ENCODE measurements at regions not wholly inside any gene's neighbourhood (a gene's known extent, or its start where the extent isn't known, plus 50 kb on each side); places are given as distances from the start of the nearest gene placed in this dataset.
A peak's percentile ranks its signal among the peaks of the same experiment; 100 is the strongest.

DNA sequence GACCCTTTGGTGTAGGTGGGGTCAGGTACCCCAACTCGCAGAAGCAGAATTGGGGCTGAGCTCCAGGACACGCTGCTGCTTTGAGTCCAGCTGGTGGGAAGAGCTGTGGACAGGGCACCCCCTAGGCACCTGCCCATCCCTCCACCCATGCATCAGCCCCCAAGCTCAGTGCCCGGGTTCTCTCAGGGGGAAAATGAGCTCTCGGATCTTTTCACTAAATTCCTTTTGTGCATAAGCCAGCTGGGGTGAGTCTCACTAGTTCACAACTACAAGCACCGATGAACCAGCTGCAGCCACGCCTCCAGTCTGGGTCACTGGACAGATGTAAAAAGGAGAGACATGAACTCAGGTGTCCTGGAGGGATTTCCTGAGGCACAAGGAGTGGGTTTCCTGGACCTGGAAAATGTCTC lies 286.8 kb downstream of the CRLF2 start:
- no peak overlapping the region for H3K4me3 ChIP-seq
- DNase-seq (ENCODE audit: low read depth in 1 of 2, low spot score in 1 of 2) (no peak), ATAC-seq (peak in 1 of 2 experiments; percentile 73; a peak in 3 of 6 replicates), FAIRE-seq (no peak)
- ChIA-PET CTCF (no interaction called here), POLR2A (no interaction called here)
- H3K27ac ChIP-seq = no peak overlapping the region
- H3K4me1 ChIP-seq = no peaks in the 10 kb centered on the region
- TF ChIP-seq POLR2AphosphoS2 (conservative IDR thresholded peaks at IDR 0.05; ENCODE audit: low read length) = no peak
- TF ChIP-seq, protein P1, sequence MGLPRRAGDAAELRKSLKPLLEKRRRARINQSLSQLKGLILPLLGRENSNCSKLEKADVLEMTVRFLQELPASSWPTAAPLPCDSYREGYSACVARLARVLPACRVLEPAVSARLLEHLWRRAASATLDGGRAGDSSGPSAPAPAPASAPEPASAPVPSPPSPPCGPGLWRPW (IDR thresholded peaks at IDR 0.05) = no peak
- no peak for TF ChIP-seq MYC (IDR thresholded peaks at IDR 0.05; ENCODE audit: borderline replicate concordance, low read length)
- TF ChIP-seq CBX2 (IDR thresholded peaks at IDR 0.05; ENCODE audit: borderline replicate concordance, low read depth) = no peak
- no peak for TF ChIP-seq ZFP36 (IDR thresholded peaks at IDR 0.05; ENCODE audit: borderline replicate concordance, partially characterized antibody)
- TF ChIP-seq, protein P2, sequence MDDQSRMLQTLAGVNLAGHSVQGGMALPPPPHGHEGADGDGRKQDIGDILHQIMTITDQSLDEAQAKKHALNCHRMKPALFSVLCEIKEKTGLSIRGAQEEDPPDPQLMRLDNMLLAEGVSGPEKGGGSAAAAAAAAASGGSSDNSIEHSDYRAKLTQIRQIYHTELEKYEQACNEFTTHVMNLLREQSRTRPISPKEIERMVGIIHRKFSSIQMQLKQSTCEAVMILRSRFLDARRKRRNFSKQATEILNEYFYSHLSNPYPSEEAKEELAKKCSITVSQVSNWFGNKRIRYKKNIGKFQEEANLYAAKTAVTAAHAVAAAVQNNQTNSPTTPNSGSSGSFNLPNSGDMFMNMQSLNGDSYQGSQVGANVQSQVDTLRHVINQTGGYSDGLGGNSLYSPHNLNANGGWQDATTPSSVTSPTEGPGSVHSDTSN (IDR thresholded peaks at IDR 0.05) = no peak
- no peak for TF ChIP-seq TP53 (CRISPR knock-in tag; IDR thresholded peaks at IDR 0.05)
- TF ChIP-seq, protein P3, sequence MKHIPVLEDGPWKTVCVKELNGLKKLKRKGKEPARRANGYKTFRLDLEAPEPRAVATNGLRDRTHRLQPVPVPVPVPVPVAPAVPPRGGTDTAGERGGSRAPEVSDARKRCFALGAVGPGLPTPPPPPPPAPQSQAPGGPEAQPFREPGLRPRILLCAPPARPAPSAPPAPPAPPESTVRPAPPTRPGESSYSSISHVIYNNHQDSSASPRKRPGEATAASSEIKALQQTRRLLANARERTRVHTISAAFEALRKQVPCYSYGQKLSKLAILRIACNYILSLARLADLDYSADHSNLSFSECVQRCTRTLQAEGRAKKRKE (CRISPR knock-in tag; IDR thresholded peaks at IDR 0.05; ENCODE audit: low read depth) = no peak
- no peak for TF ChIP-seq CBX8 (IDR thresholded peaks at IDR 0.05)
- TF ChIP-seq RFX5 (IDR thresholded peaks at IDR 0.05) = no peak
- no peak for TF ChIP-seq PHF8 (IDR thresholded peaks at IDR 0.05; ENCODE audit: borderline replicate concordance, low read depth)
- TF ChIP-seq, protein P4, sequence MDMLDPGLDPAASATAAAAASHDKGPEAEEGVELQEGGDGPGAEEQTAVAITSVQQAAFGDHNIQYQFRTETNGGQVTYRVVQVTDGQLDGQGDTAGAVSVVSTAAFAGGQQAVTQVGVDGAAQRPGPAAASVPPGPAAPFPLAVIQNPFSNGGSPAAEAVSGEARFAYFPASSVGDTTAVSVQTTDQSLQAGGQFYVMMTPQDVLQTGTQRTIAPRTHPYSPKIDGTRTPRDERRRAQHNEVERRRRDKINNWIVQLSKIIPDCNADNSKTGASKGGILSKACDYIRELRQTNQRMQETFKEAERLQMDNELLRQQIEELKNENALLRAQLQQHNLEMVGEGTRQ (IDR thresholded peaks at IDR 0.05) = no peak
- TF ChIP-seq BHLHE40 (IDR thresholded peaks at IDR 0.05; ENCODE audit: low read depth, low read length) = no peak
- no peak for TF ChIP-seq ZNF302 (CRISPR knock-in tag; IDR thresholded peaks at IDR 0.05)
- TF ChIP-seq, protein P5, sequence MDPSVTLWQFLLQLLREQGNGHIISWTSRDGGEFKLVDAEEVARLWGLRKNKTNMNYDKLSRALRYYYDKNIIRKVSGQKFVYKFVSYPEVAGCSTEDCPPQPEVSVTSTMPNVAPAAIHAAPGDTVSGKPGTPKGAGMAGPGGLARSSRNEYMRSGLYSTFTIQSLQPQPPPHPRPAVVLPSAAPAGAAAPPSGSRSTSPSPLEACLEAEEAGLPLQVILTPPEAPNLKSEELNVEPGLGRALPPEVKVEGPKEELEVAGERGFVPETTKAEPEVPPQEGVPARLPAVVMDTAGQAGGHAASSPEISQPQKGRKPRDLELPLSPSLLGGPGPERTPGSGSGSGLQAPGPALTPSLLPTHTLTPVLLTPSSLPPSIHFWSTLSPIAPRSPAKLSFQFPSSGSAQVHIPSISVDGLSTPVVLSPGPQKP (IDR thresholded peaks at IDR 0.05; ENCODE audit: low read depth, low read length) = no peak
- no peak for TF ChIP-seq MAZ (IDR thresholded peaks at IDR 0.05; ENCODE audit: borderline replicate concordance, low read depth, low read length)
- TF ChIP-seq NFE2L2 (conservative IDR thresholded peaks at IDR 0.05; ENCODE audit: low read length) = no peak
- H3K9me3 ChIP-seq = no peaks in the 10 kb centered on the region
- no peak overlapping the region for H3K4me2 ChIP-seq
- 12% methylated on average over 6 of the region's 6 CpGs for WGBS (ENCODE audit: missing lambda C conversion rate)

DNA sequence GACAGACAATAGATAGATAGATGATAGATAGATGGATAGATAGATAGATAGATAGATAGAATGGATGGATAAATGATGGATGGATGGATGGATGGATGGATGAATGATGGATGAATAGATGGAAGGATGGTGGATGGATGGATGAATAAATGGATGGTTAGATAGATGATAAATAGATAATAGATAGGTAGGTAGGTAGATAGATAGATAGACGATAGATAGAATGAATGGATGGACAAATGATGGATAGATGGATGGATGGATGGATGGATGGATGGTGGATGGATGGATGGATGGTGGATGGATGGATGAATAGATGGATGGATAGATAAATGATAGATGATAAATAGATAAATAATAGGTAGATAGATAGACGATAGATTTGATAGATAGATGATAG lies 287.4 kb downstream of the CRLF2 start:
- Histone ChIP-seq H3K4me3 (no peak overlapping the region), H3K9me3 (no peaks in the 10 kb centered on the region), H3K4me1 (no peaks in the 10 kb centered on the region), H3K4me2 (no peak overlapping the region), H3K27ac (no peak overlapping the region)
- 15% methylated on average over 2 of the region's 2 CpGs for WGBS (ENCODE audit: missing lambda C conversion rate)
- ChIA-PET POLR2A (no interaction called here), CTCF (no interaction called here)
- DNase-seq (ENCODE audit: low read depth in 1 of 2, low spot score in 1 of 2) (no peak), ATAC-seq (no peak), FAIRE-seq (no peak)
- no peak for TF ChIP-seq POLR2AphosphoS2 (conservative IDR thresholded peaks at IDR 0.05; ENCODE audit: low read length)
- TF ChIP-seq, protein P6, sequence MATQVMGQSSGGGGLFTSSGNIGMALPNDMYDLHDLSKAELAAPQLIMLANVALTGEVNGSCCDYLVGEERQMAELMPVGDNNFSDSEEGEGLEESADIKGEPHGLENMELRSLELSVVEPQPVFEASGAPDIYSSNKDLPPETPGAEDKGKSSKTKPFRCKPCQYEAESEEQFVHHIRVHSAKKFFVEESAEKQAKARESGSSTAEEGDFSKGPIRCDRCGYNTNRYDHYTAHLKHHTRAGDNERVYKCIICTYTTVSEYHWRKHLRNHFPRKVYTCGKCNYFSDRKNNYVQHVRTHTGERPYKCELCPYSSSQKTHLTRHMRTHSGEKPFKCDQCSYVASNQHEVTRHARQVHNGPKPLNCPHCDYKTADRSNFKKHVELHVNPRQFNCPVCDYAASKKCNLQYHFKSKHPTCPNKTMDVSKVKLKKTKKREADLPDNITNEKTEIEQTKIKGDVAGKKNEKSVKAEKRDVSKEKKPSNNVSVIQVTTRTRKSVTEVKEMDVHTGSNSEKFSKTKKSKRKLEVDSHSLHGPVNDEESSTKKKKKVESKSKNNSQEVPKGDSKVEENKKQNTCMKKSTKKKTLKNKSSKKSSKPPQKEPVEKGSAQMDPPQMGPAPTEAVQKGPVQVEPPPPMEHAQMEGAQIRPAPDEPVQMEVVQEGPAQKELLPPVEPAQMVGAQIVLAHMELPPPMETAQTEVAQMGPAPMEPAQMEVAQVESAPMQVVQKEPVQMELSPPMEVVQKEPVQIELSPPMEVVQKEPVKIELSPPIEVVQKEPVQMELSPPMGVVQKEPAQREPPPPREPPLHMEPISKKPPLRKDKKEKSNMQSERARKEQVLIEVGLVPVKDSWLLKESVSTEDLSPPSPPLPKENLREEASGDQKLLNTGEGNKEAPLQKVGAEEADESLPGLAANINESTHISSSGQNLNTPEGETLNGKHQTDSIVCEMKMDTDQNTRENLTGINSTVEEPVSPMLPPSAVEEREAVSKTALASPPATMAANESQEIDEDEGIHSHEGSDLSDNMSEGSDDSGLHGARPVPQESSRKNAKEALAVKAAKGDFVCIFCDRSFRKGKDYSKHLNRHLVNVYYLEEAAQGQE (IDR thresholded peaks at IDR 0.05) = no peak
- TF ChIP-seq, protein P1 (IDR thresholded peaks at IDR 0.05) = no peak
